Trophoblast cell (in vitro differentiated cells and primary cell): ENCODE measurements at regions not wholly inside any gene's neighbourhood (a gene's known extent, or its start where the extent isn't known, plus 50 kb on each side); places are given as distances from the start of the nearest gene placed in this dataset.

Experiments used
- DNase-seq, 2 donors: peaks; one replicate each; pipeline ENCODE4 v3.0.0-alpha.2; 2016
- H2AFZ ChIP-seq: 2 replicates; pipeline ENCODE4 v1.6.1; 2013; ENCODE audit warnings: low read length, moderate library complexity, mild to moderate bottlenecking; ENCODE audit not compliant: insufficient read depth, poor library complexity
- H2AK5ac ChIP-seq: 2 replicates; pipeline ENCODE4 v1.6.1; 2013; ENCODE audit warnings: mild to moderate bottlenecking, low read length
- H2BK120ac ChIP-seq: 2 replicates; pipeline ENCODE4 v1.6.1; 2013; ENCODE audit warnings: low read length, mild to moderate bottlenecking, moderate library complexity; ENCODE audit not compliant: insufficient read depth, poor library complexity
- H2BK12ac ChIP-seq: 2 replicates; pipeline ENCODE4 v1.6.1; 2013; ENCODE audit warnings: mild to moderate bottlenecking, low read length, moderate library complexity
- H2BK5ac ChIP-seq: 2 replicates; pipeline ENCODE4 v1.6.1; 2013; ENCODE audit warnings: low read length, low read depth, moderate library complexity, mild to moderate bottlenecking; ENCODE audit not compliant: poor library complexity
- H3K14ac ChIP-seq: 2 replicates; pipeline ENCODE4 v1.6.1; 2013; ENCODE audit warnings: mild to moderate bottlenecking, low read length
- H3K18ac ChIP-seq: 2 replicates; pipeline ENCODE4 v1.6.1; 2013; ENCODE audit warnings: mild to moderate bottlenecking, low read length
- H3K23ac ChIP-seq: 2 replicates; pipeline ENCODE4 v1.6.1; 2013; ENCODE audit warnings: low read length
- H3K27ac ChIP-seq: 2 replicates; pipeline ENCODE4 v1.5.1; 2013; ENCODE audit warnings: low read depth, mild to moderate bottlenecking, inconsistent platforms, low read length, moderate library complexity
- H3K27me3 ChIP-seq: 2 replicates; pipeline ENCODE4 v1.6.1; 2013; ENCODE audit warnings: inconsistent platforms, mild to moderate bottlenecking, low read length, moderate library complexity; ENCODE audit not compliant: insufficient read depth
- H3K36me3 ChIP-seq, 2 experiments: 1 replicate in 1 of 2; 2 replicates in 1 of 2; pipeline ENCODE4 v1.6.1; 2013; ENCODE audit warnings: low read length in 2 of 2, mild to moderate bottlenecking in 2 of 2, moderate library complexity in 1 of 2; ENCODE audit not compliant: insufficient read depth in 2 of 2, control insufficient read depth in 1 of 2
- H3K4ac ChIP-seq: 2 replicates; pipeline ENCODE4 v1.6.1; 2013; ENCODE audit warnings: low read depth, mild to moderate bottlenecking, low read length, moderate library complexity
- H3K4me1 ChIP-seq, 2 experiments: 1 replicate in 1 of 2; 2 replicates in 1 of 2; pipeline ENCODE4 v1.6.1; 2013; ENCODE audit warnings: low read length in 2 of 2, mild to moderate bottlenecking in 2 of 2, moderate library complexity in 1 of 2; ENCODE audit not compliant: insufficient read depth in 2 of 2, control insufficient read depth in 1 of 2
- H3K4me2 ChIP-seq: 2 replicates; pipeline ENCODE4 v1.6.1; 2013; ENCODE audit warnings: inconsistent platforms, mild to moderate bottlenecking, low read length, moderate library complexity
- H3K4me3 ChIP-seq: 2 replicates; pipeline ENCODE4 v1.5.1; 2013; ENCODE audit warnings: mild to moderate bottlenecking, low read depth, low read length, inconsistent platforms
- H3K79me1 ChIP-seq: one replicate; pipeline ENCODE4 v1.6.1; 2013; ENCODE audit warnings: low read length
- H3K79me2 ChIP-seq: 2 replicates; pipeline ENCODE4 v1.6.1; 2013; ENCODE audit warnings: low read length, mild to moderate bottlenecking; ENCODE audit not compliant: control insufficient read depth, insufficient read depth, poor library complexity
- H3K9ac ChIP-seq: 2 replicates; pipeline ENCODE4 v1.6.1; 2013; ENCODE audit warnings: mild to moderate bottlenecking, low read length
- H3K9me3 ChIP-seq: 2 replicates; pipeline ENCODE4 v1.6.1; 2013; ENCODE audit warnings: low read depth, mild to moderate bottlenecking, control low read depth, inconsistent platforms, low read length; ENCODE audit not compliant: insufficient read depth
- H4K12ac ChIP-seq: 2 replicates; pipeline ENCODE4 v1.6.1; 2013; ENCODE audit warnings: low read depth, mild to moderate bottlenecking, low read length, moderate library complexity
- H4K8ac ChIP-seq: 2 replicates; pipeline ENCODE4 v1.6.1; 2013; ENCODE audit warnings: low read depth, mild to moderate bottlenecking, low read length, moderate library complexity
- H4K91ac ChIP-seq: one replicate; pipeline ENCODE4 v1.6.1; 2013; ENCODE audit warnings: low read depth, mild to moderate bottlenecking, low read length, moderate library complexity
- WGBS: extraction: QIAGEN DNeasy Blood & Tissue Kit; methylation state at CpG from one replicate; pipeline ENCODE4 v1.1.7; 2013; ENCODE audit warnings: missing lambda C conversion rate; ENCODE audit not compliant: insufficient read length, insufficient coverage; ENCODE audit errors: extremely low coverage; 5-methylcytosine and 5-hydroxymethylcytosine counted together

- Histone ChIP-seq H4K91ac (no peak overlapping the region), H3K4me1 (no peaks in the 10 kb centered on the region), H2BK12ac (no peak overlapping the region), H4K8ac (no peak overlapping the region), H2BK5ac (no peak overlapping the region), H2AK5ac (no peak overlapping the region), H3K79me2 (no peaks in the 10 kb centered on the region), H3K9me3 (no peaks in the 10 kb centered on the region), H3K4me2 (no peak overlapping the region), H3K14ac (no peak overlapping the region), H3K9ac (no peak overlapping the region), H3K79me1 (no peaks in the 10 kb centered on the region), H3K36me3 (no peaks in the 10 kb centered on the region), H3K4ac (no peak overlapping the region), H3K27ac (no peak overlapping the region), H3K27me3 (no peaks in the 10 kb centered on the region), H3K18ac (no peak overlapping the region), H2AFZ (no peak overlapping the region), H2BK120ac (no peak overlapping the region), H4K12ac (no peak overlapping the region), H3K4me3 (no peak overlapping the region), H3K23ac (no peak overlapping the region)
- peak in 1 of 2 donors; percentile 12 for DNase-seq
- no CpG with 5 or more reads among the region's 1 CpG for WGBS
Measured at GRCh38 chr10:60549686-60550085, 160.0 kb upstream of the ANK3 start.

- WGBS: no CpG with 5 or more reads among the region's 4 CpGs
Measured at GRCh38 chr10:60542657-60543056, 153.0 kb upstream of the ANK3 start.

GRCh38 chr10:60541451-60541850 is 151.8 kb upstream of the ANK3 start:
- H3K14ac ChIP-seq: no peak overlapping the region
- no peak overlapping the region for H3K4me3 ChIP-seq
- no peaks in the 10 kb centered on the region for H3K27me3 ChIP-seq
- no peaks in the 10 kb centered on the region for H3K9me3 ChIP-seq
- no peak overlapping the region for H3K27ac ChIP-seq
- H3K79me2 ChIP-seq: no peaks in the 10 kb centered on the region
- no peak overlapping the region for H2BK12ac ChIP-seq
- no peak overlapping the region for H3K18ac ChIP-seq
- H2BK5ac ChIP-seq: no peak overlapping the region
- no peaks in the 10 kb centered on the region for H3K79me1 ChIP-seq
- no peak overlapping the region for H3K9ac ChIP-seq
- H2AK5ac ChIP-seq: no peak overlapping the region
- H2BK120ac ChIP-seq: no peak overlapping the region
- no peak for DNase-seq
- H4K91ac ChIP-seq: no peak overlapping the region
- H3K36me3 ChIP-seq: no peaks in the 10 kb centered on the region
- no CpG with 5 or more reads among the region's 3 CpGs for WGBS
- no peak overlapping the region for H4K12ac ChIP-seq
- H3K4ac ChIP-seq: no peak overlapping the region
- no peak overlapping the region for H2AFZ ChIP-seq
- H3K4me2 ChIP-seq: no peak overlapping the region
- H4K8ac ChIP-seq: no peak overlapping the region
- H3K23ac ChIP-seq: no peak overlapping the region
- H3K4me1 ChIP-seq: no peaks in the 10 kb centered on the region

More at GRCh38 chr10:60542657-60543056, 153.0 kb upstream of the ANK3 start:
- no peak overlapping the region for H3K4me3 ChIP-seq
- DNase-seq: no peak
- no peak overlapping the region for H2AK5ac ChIP-seq
- H3K79me1 ChIP-seq: no peaks in the 10 kb centered on the region
- H3K4ac ChIP-seq: no peak overlapping the region
- no peak overlapping the region for H2BK5ac ChIP-seq
- H2BK12ac ChIP-seq: no peak overlapping the region
- no peak overlapping the region for H4K12ac ChIP-seq
- no peak overlapping the region for H3K18ac ChIP-seq
- H3K27ac ChIP-seq: no peak overlapping the region
- no peak overlapping the region for H3K23ac ChIP-seq
- no peaks in the 10 kb centered on the region for H3K9me3 ChIP-seq
- no peaks in the 10 kb centered on the region for H3K4me1 ChIP-seq
- H4K8ac ChIP-seq: no peak overlapping the region
- H2AFZ ChIP-seq: no peak overlapping the region
- H3K79me2 ChIP-seq: no peaks in the 10 kb centered on the region
- H4K91ac ChIP-seq: no peak overlapping the region
- no peak overlapping the region for H3K14ac ChIP-seq
- H3K4me2 ChIP-seq: no peak overlapping the region
- no peak overlapping the region for H2BK120ac ChIP-seq
- H3K27me3 ChIP-seq: no peaks in the 10 kb centered on the region
- no peak overlapping the region for H3K9ac ChIP-seq
- no peaks in the 10 kb centered on the region for H3K36me3 ChIP-seq

GRCh38 chr10:60537697-60538096 is 148.0 kb upstream of the ANK3 start:
- Histone ChIP-seq H2AFZ (no peak overlapping the region), H3K27ac (no peak overlapping the region), H3K14ac (no peak overlapping the region), H3K79me2 (no peaks in the 10 kb centered on the region), H2BK120ac (no peak overlapping the region), H3K9me3 (no peaks in the 10 kb centered on the region), H3K27me3 (no peaks in the 10 kb centered on the region), H3K36me3 (no peaks in the 10 kb centered on the region), H3K4me1 (no peaks in the 10 kb centered on the region), H3K4me3 (no peak overlapping the region), H4K12ac (no peak overlapping the region), H3K79me1 (no peaks in the 10 kb centered on the region), H3K9ac (no peak overlapping the region), H2BK5ac (no peak overlapping the region), H3K23ac (no peak overlapping the region), H2AK5ac (no peak overlapping the region), H3K4me2 (no peak overlapping the region), H3K4ac (no peak overlapping the region), H4K8ac (no peak overlapping the region), H4K91ac (no peak overlapping the region), H3K18ac (no peak overlapping the region), H2BK12ac (no peak overlapping the region)
- no peak for DNase-seq
- no CpG with 5 or more reads among the region's 1 CpG for WGBS
